Effector memory CD8-positive, alpha-beta T cell (primary cell): ENCODE measurements at regions not wholly inside any gene's neighbourhood (a gene's known extent, or its start where the extent isn't known, plus 50 kb on each side); places are given as distances from the start of the nearest gene placed in this dataset.

Experiments
- ATAC-seq: fragments of 150-1000 bp; cut with Tn5 transposase; replicated peaks from 2 replicates; pipeline ENCODE4 v1.10.0; 2021; ENCODE audit warnings: mild to moderate bottlenecking, moderate library complexity
- DNase-seq, 3 experiments: peaks; one replicate each; pipeline ENCODE4 v3.0.0; 2021
- H3K27ac Mint-ChIP-seq, 2 donors: one replicate each; pipeline ENCODE4 v1.8.0; 2022; ENCODE audit warnings: mild to moderate bottlenecking in 2 of 2, mixed read lengths in 2 of 2, moderate library complexity in 2 of 2
- H3K27me3 Mint-ChIP-seq, 2 donors: one replicate each; pipeline ENCODE4 v1.8.0; 2022; ENCODE audit warnings: mixed read lengths in 2 of 2
- H3K36me3 Mint-ChIP-seq: one replicate; pipeline ENCODE4 v1.8.0; 2022; ENCODE audit warnings: mild to moderate bottlenecking, moderate library complexity, mixed read lengths; ENCODE audit not compliant: insufficient read depth
- H3K4me1 Mint-ChIP-seq, 2 donors: one replicate each; pipeline ENCODE4 v1.8.0; 2022; ENCODE audit warnings: low read depth in 2 of 2, mixed read lengths in 2 of 2
- H3K4me3 Mint-ChIP-seq, 2 donors: one replicate each; pipeline ENCODE4 v1.8.0; 2022; ENCODE audit warnings: mild to moderate bottlenecking in 2 of 2, mixed read lengths in 2 of 2, moderate library complexity in 2 of 2
- H3K9me3 Mint-ChIP-seq, 2 donors: one replicate each; pipeline ENCODE4 v1.8.0; 2022; ENCODE audit warnings: mixed read lengths in 2 of 2

- Mint-ChIP-seq H3K4me3 (no peak overlapping the region), H3K9me3 (no peaks in the 10 kb centered on the region), H3K36me3 (no peaks in the 10 kb centered on the region), H3K4me1 (peaks cover 2 to 4% of the 10 kb centered on the region in 2 donors), H3K27ac (no peak overlapping the region), H3K27me3 (no peaks in the 10 kb centered on the region)
- DNase-seq (no peak), ATAC-seq (no peak)
Measured at GRCh38 chr3:106379251-106379750, 510.5 kb upstream of the CBLB start.

- no peak for ATAC-seq
- no peak for DNase-seq
- H3K27ac Mint-ChIP-seq: no peak overlapping the region
- H3K36me3 Mint-ChIP-seq: no peaks in the 10 kb centered on the region
- no peak overlapping the region for H3K4me3 Mint-ChIP-seq
- peaks cover 2 to 4% of the 10 kb centered on the region in 2 donors for H3K4me1 Mint-ChIP-seq
- H3K9me3 Mint-ChIP-seq: no peaks in the 10 kb centered on the region
- H3K27me3 Mint-ChIP-seq: no peaks in the 10 kb centered on the region
Measured at GRCh38 chr3:106380232-106380631, 511.4 kb upstream of the CBLB start.

DNA sequence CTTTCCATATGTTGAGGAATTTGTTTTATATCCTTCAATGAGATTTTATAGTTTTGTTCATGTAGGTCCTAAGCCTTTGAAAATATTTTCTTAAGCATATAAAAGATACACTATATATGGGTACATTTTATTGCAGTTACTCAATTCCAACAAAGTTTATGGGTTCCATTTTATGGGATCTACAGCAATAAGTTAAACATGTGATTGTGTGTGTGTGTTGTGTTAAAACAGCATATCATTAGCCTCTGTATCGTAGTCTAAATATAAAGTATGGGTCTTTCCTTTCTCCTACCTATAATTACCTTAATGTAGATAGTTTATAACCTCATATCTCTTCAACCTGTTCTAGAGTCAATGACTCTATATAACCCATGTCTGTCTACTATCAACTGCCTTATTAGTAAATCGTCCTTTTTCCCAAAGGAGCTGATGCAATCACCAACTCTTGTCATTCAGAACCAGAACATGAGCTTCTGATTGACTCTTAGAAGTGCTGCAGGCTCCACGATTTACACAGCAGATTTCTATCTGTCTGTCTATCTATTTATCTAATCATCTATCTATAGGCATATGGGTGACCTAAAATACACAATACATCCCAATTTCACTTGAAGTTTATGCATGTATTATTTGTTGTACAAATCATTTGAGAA, 512.6 kb upstream of the CBLB start:
- Mint-ChIP-seq H3K4me3 (no peak overlapping the region), H3K9me3 (no peaks in the 10 kb centered on the region), H3K4me1 (peaks cover 0 to 2% of the 10 kb centered on the region in 2 donors), H3K27me3 (no peaks in the 10 kb centered on the region), H3K27ac (no peak overlapping the region), H3K36me3 (no peaks in the 10 kb centered on the region)
- ATAC-seq: no peak
- no peak for DNase-seq

- Mint-ChIP-seq H3K9me3 (no peaks in the 10 kb centered on the region), H3K27me3 (no peaks in the 10 kb centered on the region), H3K4me1 (peaks cover 0 to 2% of the 10 kb centered on the region in 2 donors), H3K27ac (no peak overlapping the region), H3K4me3 (no peak overlapping the region), H3K36me3 (no peaks in the 10 kb centered on the region)
- DNase-seq: no peak
- no peak for ATAC-seq
Measured at GRCh38 chr3:106381939-106382335, 513.1 kb upstream of the CBLB start.

DNA sequence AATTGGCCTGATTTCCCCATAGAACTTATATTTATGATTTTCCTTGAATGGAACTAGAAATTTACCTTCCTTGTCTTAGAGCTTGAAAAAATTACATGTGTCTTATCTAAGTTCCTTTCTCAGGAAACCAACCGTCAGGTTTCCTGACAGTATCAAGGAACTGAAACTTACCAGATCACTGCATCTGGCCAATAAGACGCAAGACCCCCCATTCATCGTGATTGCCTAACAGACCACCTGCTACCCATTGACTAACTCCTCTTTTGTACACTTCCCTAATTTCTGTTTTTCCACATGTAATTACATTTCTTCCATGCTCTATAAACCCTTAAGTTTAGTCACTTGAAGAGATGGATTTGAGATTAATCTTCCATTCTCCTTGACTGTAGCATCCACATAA, 517.2 kb upstream of the CBLB start:
- Mint-ChIP-seq H3K9me3 (no peaks in the 10 kb centered on the region), H3K4me3 (no peak overlapping the region), H3K27me3 (no peaks in the 10 kb centered on the region), H3K27ac (no peak overlapping the region), H3K4me1 (no peaks in the 10 kb centered on the region), H3K36me3 (no peaks in the 10 kb centered on the region)
- DNase-seq (no peak), ATAC-seq (no peak)

DNA sequence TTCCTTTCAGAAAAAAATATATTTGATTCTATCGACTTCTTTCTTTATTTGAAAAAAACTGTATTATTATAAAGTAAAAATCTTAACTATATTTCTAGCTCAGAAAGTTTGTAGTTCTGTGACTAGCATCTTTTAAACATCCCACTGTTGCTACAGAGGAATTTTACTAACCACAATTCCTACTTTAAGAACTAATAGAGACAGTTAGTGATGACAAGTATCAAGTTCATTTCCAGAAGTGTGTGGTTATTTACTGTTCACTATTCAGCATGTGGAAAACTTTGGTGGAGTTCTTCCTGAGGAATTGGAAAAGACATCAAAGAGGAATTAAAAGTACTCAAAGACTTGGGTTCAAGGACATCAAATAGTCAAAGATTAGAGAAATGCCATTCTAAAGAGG, 524.1 kb upstream of the CBLB start:
- ATAC-seq (no peak), DNase-seq (no peak)
- Mint-ChIP-seq H3K9me3 (no peaks in the 10 kb centered on the region), H3K27ac (no peak overlapping the region), H3K4me3 (no peak overlapping the region), H3K27me3 (no peaks in the 10 kb centered on the region), H3K36me3 (no peaks in the 10 kb centered on the region), H3K4me1 (no peaks in the 10 kb centered on the region)

GRCh38 chr3:106397006-106397405, 528.2 kb upstream of the CBLB start:
- Mint-ChIP-seq H3K4me3 (no peak overlapping the region), H3K9me3 (no peaks in the 10 kb centered on the region), H3K27ac (no peak overlapping the region), H3K36me3 (no peaks in the 10 kb centered on the region), H3K4me1 (no peaks in the 10 kb centered on the region), H3K27me3 (no peaks in the 10 kb centered on the region)
- DNase-seq: no peak
- ATAC-seq: no peak

GRCh38 chr3:106398891-106399600, 530.2 kb upstream of the CBLB start:
- Mint-ChIP-seq H3K36me3 (no peaks in the 10 kb centered on the region), H3K27ac (no peak overlapping the region), H3K4me1 (no peaks in the 10 kb centered on the region), H3K4me3 (no peak overlapping the region), H3K27me3 (no peaks in the 10 kb centered on the region), H3K9me3 (no peaks in the 10 kb centered on the region)
- ATAC-seq (no peak), DNase-seq (no peak)

GRCh38 chr3:106399761-106400160, 530.9 kb upstream of the CBLB start:
- DNase-seq (no peak), ATAC-seq (no peak)
- no peaks in the 10 kb centered on the region for H3K9me3 Mint-ChIP-seq
- no peaks in the 10 kb centered on the region for H3K36me3 Mint-ChIP-seq
- H3K27me3 Mint-ChIP-seq: no peaks in the 10 kb centered on the region
- no peak overlapping the region for H3K4me3 Mint-ChIP-seq
- H3K27ac Mint-ChIP-seq: no peak overlapping the region
- no peaks in the 10 kb centered on the region for H3K4me1 Mint-ChIP-seq

GRCh38 chr3:106401666-106402490, 533.1 kb upstream of the CBLB start:
- DNase-seq (no peak), ATAC-seq (no peak)
- Mint-ChIP-seq H3K27ac (no peak overlapping the region), H3K27me3 (no peaks in the 10 kb centered on the region), H3K36me3 (no peaks in the 10 kb centered on the region), H3K9me3 (no peaks in the 10 kb centered on the region), H3K4me1 (no peaks in the 10 kb centered on the region), H3K4me3 (no peak overlapping the region)

- no peak for DNase-seq
- ATAC-seq: no peak
- Mint-ChIP-seq H3K27ac (no peak overlapping the region), H3K4me1 (no peaks in the 10 kb centered on the region), H3K9me3 (no peaks in the 10 kb centered on the region), H3K27me3 (no peaks in the 10 kb centered on the region), H3K36me3 (no peaks in the 10 kb centered on the region), H3K4me3 (no peak overlapping the region)
Measured at GRCh38 chr3:106403371-106404145, 534.7 kb upstream of the CBLB start.

DNA sequence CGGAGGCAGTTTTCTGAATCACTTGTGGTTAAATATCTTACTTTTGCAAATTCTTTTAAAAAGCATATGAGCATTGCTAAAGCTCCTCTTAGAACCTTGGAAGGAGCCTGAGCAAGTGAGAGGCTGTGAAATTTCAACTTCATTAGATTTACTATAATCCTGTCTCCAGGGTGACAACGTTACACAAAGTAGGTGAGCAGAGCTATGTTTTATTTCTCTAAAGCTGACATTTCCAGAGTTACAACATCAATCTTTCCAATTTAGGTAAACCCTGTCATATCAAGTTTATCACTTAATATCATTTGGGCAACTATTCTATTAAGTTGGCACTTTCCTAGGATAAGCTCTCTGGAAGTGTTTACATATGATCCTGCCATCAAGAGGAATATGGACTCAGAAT, 544.9 kb upstream of the CBLB start:
- H3K4me3 Mint-ChIP-seq: no peak overlapping the region
- H3K36me3 Mint-ChIP-seq: no peaks in the 10 kb centered on the region
- no peaks in the 10 kb centered on the region for H3K27me3 Mint-ChIP-seq
- no peaks in the 10 kb centered on the region for H3K4me1 Mint-ChIP-seq
- no peak overlapping the region for H3K27ac Mint-ChIP-seq
- no peak for ATAC-seq
- no peaks in the 10 kb centered on the region for H3K9me3 Mint-ChIP-seq
- DNase-seq: no peak

- no peak overlapping the region for H3K27ac Mint-ChIP-seq
- no peaks in the 10 kb centered on the region for H3K36me3 Mint-ChIP-seq
- H3K27me3 Mint-ChIP-seq: no peaks in the 10 kb centered on the region
- H3K4me1 Mint-ChIP-seq: peaks cover 4 to 6% of the 10 kb centered on the region in 2 donors
- ATAC-seq (no peak), DNase-seq (no peak)
- no peaks in the 10 kb centered on the region for H3K9me3 Mint-ChIP-seq
- H3K4me3 Mint-ChIP-seq: no peak overlapping the region
Measured at GRCh38 chr3:106420628-106421027, 551.8 kb upstream of the CBLB start.
